ENCODE measurements at regions not wholly inside any gene's neighbourhood (a gene's known extent, or its start where the extent isn't known, plus 50 kb on each side); places are given as distances from the start of the nearest gene placed in this dataset.

- no peak overlapping the region for H3K9ac ChIP-seq (ENCODE audit: insufficient read depth, low read length)
- H3K27me3 ChIP-seq (ENCODE audit: control insufficient read depth, insufficient read depth, low read length): no peaks in the 10 kb centered on the region
- no peaks in the 10 kb centered on the region for H3K9me3 ChIP-seq (ENCODE audit: control insufficient read depth, insufficient read depth, low read depth, low read length)
- no peaks in the 10 kb centered on the region for H4K20me1 ChIP-seq (ENCODE audit: control insufficient read depth, extremely low read depth, insufficient read depth, low read length)
- H2AFZ ChIP-seq (ENCODE audit: low read length): no peak overlapping the region
- H3K27ac ChIP-seq (ENCODE audit: insufficient read depth, low read length): no peak overlapping the region
- H3K4me3 ChIP-seq (replicated peaks in 1 of 4; ENCODE audit: control extremely low read depth in 1 of 4, insufficient read depth in 1 of 4, low read depth in 3 of 4, low read length in 4 of 4): no peak overlapping the region
- no peak overlapping the region for H3K4me2 ChIP-seq (ENCODE audit: extremely low read depth, insufficient read depth, low read length)
- no peaks in the 10 kb centered on the region for H3K36me3 ChIP-seq (ENCODE audit: control insufficient read depth, insufficient read depth, low read length)
- no peaks in the 10 kb centered on the region for H3K4me1 ChIP-seq (ENCODE audit: control insufficient read depth, extremely low read depth, insufficient read depth, low read length)
- DNase-seq (ENCODE audit: low read depth in 2 of 2): no peak
- TF ChIP-seq EZH2 (IDR thresholded peaks at IDR 0.05; ENCODE audit: low read length, missing control alignments) (no peak), CTCF (conservative IDR thresholded peaks at IDR 0.05 in 1 of 2, IDR thresholded peaks at IDR 0.05 in 1 of 2; ENCODE audit: low read depth in 1 of 2, low read length in 2 of 2) (no peak)
- H3K79me2 ChIP-seq (ENCODE audit: control insufficient read depth, insufficient read depth, low read length): no peaks in the 10 kb centered on the region
These were observed 57.3 kb upstream of the TES start for GRCh38 chr7:116153050-116153449.

GRCh38 chr7:116159711-116160110 is 50.6 kb upstream of the TES start:
- Histone ChIP-seq H2AFZ (ENCODE audit: low read length) (no peak overlapping the region), H3K4me1 (ENCODE audit: control insufficient read depth, extremely low read depth, insufficient read depth, low read length) (no peaks in the 10 kb centered on the region), H3K9ac (ENCODE audit: insufficient read depth, low read length) (no peak overlapping the region), H4K20me1 (ENCODE audit: control insufficient read depth, extremely low read depth, insufficient read depth, low read length) (no peaks in the 10 kb centered on the region), H3K27me3 (ENCODE audit: control insufficient read depth, insufficient read depth, low read length) (no peaks in the 10 kb centered on the region), H3K4me3 (replicated peaks in 1 of 4; ENCODE audit: control extremely low read depth in 1 of 4, insufficient read depth in 1 of 4, low read depth in 3 of 4, low read length in 4 of 4) (no peak overlapping the region), H3K9me3 (ENCODE audit: control insufficient read depth, insufficient read depth, low read depth, low read length) (no peaks in the 10 kb centered on the region), H3K27ac (ENCODE audit: insufficient read depth, low read length) (no peak overlapping the region), H3K79me2 (ENCODE audit: control insufficient read depth, insufficient read depth, low read length) (no peaks in the 10 kb centered on the region), H3K4me2 (ENCODE audit: extremely low read depth, insufficient read depth, low read length) (no peak overlapping the region), H3K36me3 (ENCODE audit: control insufficient read depth, insufficient read depth, low read length) (no peaks in the 10 kb centered on the region)
- DNase-seq (ENCODE audit: low read depth in 2 of 2): no peak
- TF ChIP-seq EZH2 (IDR thresholded peaks at IDR 0.05; ENCODE audit: low read length, missing control alignments): no peak
- no peak for TF ChIP-seq CTCF (conservative IDR thresholded peaks at IDR 0.05 in 1 of 2, IDR thresholded peaks at IDR 0.05 in 1 of 2; ENCODE audit: low read depth in 1 of 2, low read length in 2 of 2)
